ENCODE measurements at regions not wholly inside any gene's neighbourhood (a gene's known extent, or its start where the extent isn't known, plus 50 kb on each side); places are given as distances from the start of the nearest gene placed in this dataset.
A peak's percentile ranks its signal among the peaks of the same experiment; 100 is the strongest.
"Not testable (repeated sequence)": the region's sequence is repeated elsewhere in the genome, so short reads cannot be mapped to it uniquely, and the experiment has no call there.

GRCh38 chr12:108423486-108423885, 84.4 kb upstream of the CMKLR1 start:
- FAIRE-seq: no peak
- no peak overlapping the region for H3K4me3 ChIP-seq (ENCODE audit: low read depth, low read length)
- no peak for TF ChIP-seq CTCF (IDR thresholded peaks at IDR 0.05; ENCODE audit: insufficient read depth, low read length, severe bottlenecking)
- H3K36me3 ChIP-seq (ENCODE audit: control insufficient read depth, insufficient read depth, low read length): no peaks in the 10 kb centered on the region
- no peak for DNase-seq (ENCODE audit: low read depth)
- H3K27me3 ChIP-seq (ENCODE audit: control insufficient read depth, insufficient read depth, low read length): no peaks in the 10 kb centered on the region

DNA sequence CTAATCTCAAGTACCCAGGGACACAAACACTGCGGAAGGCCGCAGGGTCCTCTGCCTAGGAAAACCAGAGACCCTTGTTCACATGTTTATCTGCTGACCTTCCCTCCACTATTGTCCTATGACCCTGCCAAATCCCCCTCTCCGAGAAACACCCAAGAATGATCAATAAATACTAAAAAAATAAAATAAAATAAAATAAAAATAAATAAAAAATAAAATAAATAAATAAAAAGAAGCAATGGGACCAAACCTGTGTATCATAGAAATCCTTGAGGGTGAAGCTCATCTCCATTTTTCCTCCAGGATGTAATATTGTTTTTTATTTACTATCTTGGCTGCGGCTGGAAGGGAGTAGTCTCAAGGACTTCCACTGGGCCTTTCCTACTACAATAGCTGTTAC, 82.0 kb upstream of the CMKLR1 start:
- not testable (repeated sequence) for H3K4me3 ChIP-seq (ENCODE audit: low read depth, low read length); H3K36me3 ChIP-seq (ENCODE audit: control insufficient read depth, insufficient read depth, low read length); FAIRE-seq; H3K27me3 ChIP-seq (ENCODE audit: control insufficient read depth, insufficient read depth, low read length); DNase-seq (ENCODE audit: low read depth)

DNA sequence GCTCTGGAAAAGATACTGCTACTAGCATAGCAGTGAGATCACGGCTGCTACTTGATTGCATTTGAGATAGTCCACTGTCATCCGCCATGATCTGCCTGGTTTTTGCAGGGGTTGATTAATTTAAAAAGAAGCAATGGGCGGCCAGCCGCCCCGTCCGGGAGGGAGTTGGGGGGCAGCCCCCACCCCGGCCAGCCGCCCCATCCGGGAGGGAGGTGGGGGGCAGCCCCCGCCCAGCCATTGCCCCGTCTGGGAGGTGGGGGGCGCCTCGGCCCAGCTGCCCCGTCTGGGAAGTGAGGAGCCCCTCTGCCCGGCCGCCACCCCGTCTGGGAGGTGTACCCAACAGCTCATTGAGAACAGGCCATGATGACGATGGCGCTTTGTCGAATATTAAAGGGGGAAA, 81.3 kb upstream of the CMKLR1 start:
- not testable (repeated sequence) for DNase-seq (ENCODE audit: low read depth); H3K27me3 ChIP-seq (ENCODE audit: control insufficient read depth, insufficient read depth, low read length); FAIRE-seq; H3K4me3 ChIP-seq (ENCODE audit: low read depth, low read length); H3K36me3 ChIP-seq (ENCODE audit: control insufficient read depth, insufficient read depth, low read length)

- H3K36me3 ChIP-seq (ENCODE audit: control insufficient read depth, insufficient read depth, low read length): no peaks in the 10 kb centered on the region
- DNase-seq (ENCODE audit: low read depth): no peak
- FAIRE-seq: no peak
- no peak for TF ChIP-seq CTCF (IDR thresholded peaks at IDR 0.05; ENCODE audit: insufficient read depth, low read length, severe bottlenecking)
- H3K4me3 ChIP-seq (ENCODE audit: low read depth, low read length): no peak overlapping the region
- H3K27me3 ChIP-seq (ENCODE audit: control insufficient read depth, insufficient read depth, low read length): no peaks in the 10 kb centered on the region
Observed at GRCh38 chr12:108419949-108420348, 80.8 kb upstream of the CMKLR1 start.

DNA sequence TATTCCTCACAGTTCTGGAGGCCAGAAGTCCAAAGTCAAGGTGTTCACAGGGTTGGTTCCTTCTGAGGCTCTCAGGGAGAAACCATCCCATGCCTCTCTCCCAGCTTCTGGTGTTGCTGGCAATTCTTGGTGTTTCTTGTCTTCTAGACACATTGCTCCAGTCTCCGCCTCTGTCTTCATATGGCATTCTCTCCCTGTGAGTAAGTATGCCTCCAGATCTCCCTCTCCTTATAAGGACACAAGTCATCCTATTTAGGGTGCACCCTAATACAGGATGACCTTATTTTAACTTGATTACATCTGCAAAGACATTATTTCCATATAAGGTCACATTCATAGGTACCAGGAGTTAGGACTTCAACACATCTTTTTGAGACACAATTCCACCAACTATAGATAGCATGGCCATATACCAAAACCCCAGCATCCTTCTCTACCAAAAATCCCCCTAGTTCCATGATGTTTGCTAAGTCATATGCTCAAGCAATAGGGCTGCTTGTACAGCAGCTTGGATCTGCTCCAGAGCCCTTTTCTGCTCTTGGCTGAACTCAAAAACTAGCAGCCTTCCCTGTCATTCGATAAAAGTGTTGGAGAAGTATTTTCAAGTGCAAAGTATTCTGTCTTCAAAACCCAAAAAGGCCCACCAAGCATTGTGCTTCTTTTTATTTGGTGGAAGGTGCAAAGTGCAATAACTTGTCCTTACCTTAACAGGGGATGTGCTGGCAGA, 79.2 kb upstream of the CMKLR1 start:
- Histone ChIP-seq H3K4me3 (ENCODE audit: low read depth, low read length) (no peak overlapping the region), H3K36me3 (ENCODE audit: control insufficient read depth, insufficient read depth, low read length) (no peaks in the 10 kb centered on the region), H3K27me3 (ENCODE audit: control insufficient read depth, insufficient read depth, low read length) (no peaks in the 10 kb centered on the region)
- TF ChIP-seq CTCF (IDR thresholded peaks at IDR 0.05; ENCODE audit: insufficient read depth, low read length, severe bottlenecking): no peak
- FAIRE-seq: no peak
- DNase-seq (ENCODE audit: low read depth): peak; percentile 6

- Histone ChIP-seq H3K4me3 (ENCODE audit: low read depth, low read length) (no peak overlapping the region), H3K27me3 (ENCODE audit: control insufficient read depth, insufficient read depth, low read length) (no peaks in the 10 kb centered on the region), H3K36me3 (ENCODE audit: control insufficient read depth, insufficient read depth, low read length) (no peaks in the 10 kb centered on the region)
- TF ChIP-seq CTCF (IDR thresholded peaks at IDR 0.05; ENCODE audit: insufficient read depth, low read length, severe bottlenecking): no peak
- peak; percentile 67 for DNase-seq (ENCODE audit: low read depth)
- peak; percentile 92 for FAIRE-seq
Observed at GRCh38 chr12:108414021-108414420, 74.9 kb upstream of the CMKLR1 start.

- Histone ChIP-seq H3K36me3 (ENCODE audit: control insufficient read depth, insufficient read depth, low read length) (no peaks in the 10 kb centered on the region), H3K4me3 (ENCODE audit: low read depth, low read length) (no peak overlapping the region), H3K27me3 (ENCODE audit: control insufficient read depth, insufficient read depth, low read length) (no peaks in the 10 kb centered on the region)
- FAIRE-seq (no peak), DNase-seq (ENCODE audit: low read depth) (no peak)
- TF ChIP-seq CTCF (IDR thresholded peaks at IDR 0.05; ENCODE audit: insufficient read depth, low read length, severe bottlenecking): no peak
Observed at GRCh38 chr12:108410689-108411088, 71.6 kb upstream of the CMKLR1 start.
